ENCODE measurements at regions not wholly inside any gene's neighbourhood (a gene's known extent, or its start where the extent isn't known, plus 50 kb on each side); places are given as distances from the start of the nearest gene placed in this dataset.
A peak's percentile ranks its signal among the peaks of the same experiment; 100 is the strongest.

GRCh38 chr3:43970351-43970750, 271.3 kb upstream of the TOPAZ1 start:
- H3K4me1 ChIP-seq (ENCODE audit: control insufficient read depth in 1 of 2, insufficient read depth in 2 of 2, low read length in 2 of 2): no peaks in the 10 kb centered on the region
- H3K27ac ChIP-seq (ENCODE audit: low read depth in 1 of 2, low read length in 2 of 2): no peak overlapping the region
- no peaks in the 10 kb centered on the region for H3K36me3 ChIP-seq (ENCODE audit: control insufficient read depth in 1 of 2, insufficient read depth in 2 of 2, low read length in 1 of 2)
- H3K4me3 ChIP-seq (ENCODE audit: low read length in 2 of 2): no peak overlapping the region
- H3K9me3 ChIP-seq (ENCODE audit: control insufficient read depth, low read length): no peaks in the 10 kb centered on the region
- intact Hi-C loops (cut with DNase I): no loop called here
- DNase-seq (no peak), ATAC-seq (ENCODE audit: low FRiP score) (no peak)
- no peaks in the 10 kb centered on the region for H3K27me3 ChIP-seq (ENCODE audit: control insufficient read depth in 1 of 2, insufficient read depth in 2 of 2, low read length in 1 of 2)
- 86 to 90% methylated on average over 8 of the region's 8 CpGs for WGBS, 2 donors

DNA sequence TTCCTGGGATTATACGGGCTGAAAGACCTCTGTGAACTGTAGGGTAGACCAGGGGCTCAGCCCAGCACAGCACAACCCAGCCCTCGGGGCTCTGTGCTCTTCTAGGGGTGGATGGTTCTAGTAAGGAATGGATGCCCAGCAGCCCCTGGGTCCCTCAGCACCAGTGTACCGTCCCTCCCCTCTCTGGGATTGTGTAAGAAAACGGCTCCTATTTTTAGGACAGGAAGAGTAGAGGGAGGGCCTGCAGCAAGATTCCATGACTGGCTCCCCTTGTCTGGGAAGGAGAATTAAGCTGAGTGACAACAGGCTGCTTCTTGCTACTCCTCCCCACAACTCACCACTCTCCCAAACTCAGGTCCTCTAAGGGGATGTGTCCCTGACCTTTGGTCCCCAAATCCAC, 270.8 kb upstream of the TOPAZ1 start:
- Histone ChIP-seq H3K27me3 (ENCODE audit: control insufficient read depth in 1 of 2, insufficient read depth in 2 of 2, low read length in 1 of 2) (no peaks in the 10 kb centered on the region), H3K36me3 (ENCODE audit: control insufficient read depth in 1 of 2, insufficient read depth in 2 of 2, low read length in 1 of 2) (no peaks in the 10 kb centered on the region), H3K27ac (ENCODE audit: low read depth in 1 of 2, low read length in 2 of 2) (no peak overlapping the region), H3K4me3 (ENCODE audit: low read length in 2 of 2) (no peak overlapping the region), H3K4me1 (ENCODE audit: control insufficient read depth in 1 of 2, insufficient read depth in 2 of 2, low read length in 2 of 2) (no peaks in the 10 kb centered on the region), H3K9me3 (ENCODE audit: control insufficient read depth, low read length) (peaks cover 2% of the 10 kb centered on the region)
- DNase-seq (no peak), ATAC-seq (ENCODE audit: low FRiP score) (no peak)
- intact Hi-C loops (cut with DNase I): no loop called here
- WGBS, 2 donors: 43 to 49% methylated on average over 4 of the region's 4 CpGs

- DNase-seq: no peak
- intact Hi-C loops (cut with DNase I): no loop called here
- peaks cover 2% of the 10 kb centered on the region for H3K9me3 ChIP-seq (ENCODE audit: control insufficient read depth, low read length)
- no peak for ATAC-seq (ENCODE audit: low FRiP score)
- no peak overlapping the region for H3K27ac ChIP-seq (ENCODE audit: low read depth in 1 of 2, low read length in 2 of 2)
- no peak overlapping the region for H3K4me3 ChIP-seq (ENCODE audit: low read length in 2 of 2)
- H3K27me3 ChIP-seq (ENCODE audit: control insufficient read depth in 1 of 2, insufficient read depth in 2 of 2, low read length in 1 of 2): no peaks in the 10 kb centered on the region
- no peaks in the 10 kb centered on the region for H3K36me3 ChIP-seq (ENCODE audit: control insufficient read depth in 1 of 2, insufficient read depth in 2 of 2, low read length in 1 of 2)
- H3K4me1 ChIP-seq (ENCODE audit: control insufficient read depth in 1 of 2, insufficient read depth in 2 of 2, low read length in 2 of 2): no peaks in the 10 kb centered on the region
Measured at GRCh38 chr3:43971486-43971885, 270.2 kb upstream of the TOPAZ1 start.

DNA sequence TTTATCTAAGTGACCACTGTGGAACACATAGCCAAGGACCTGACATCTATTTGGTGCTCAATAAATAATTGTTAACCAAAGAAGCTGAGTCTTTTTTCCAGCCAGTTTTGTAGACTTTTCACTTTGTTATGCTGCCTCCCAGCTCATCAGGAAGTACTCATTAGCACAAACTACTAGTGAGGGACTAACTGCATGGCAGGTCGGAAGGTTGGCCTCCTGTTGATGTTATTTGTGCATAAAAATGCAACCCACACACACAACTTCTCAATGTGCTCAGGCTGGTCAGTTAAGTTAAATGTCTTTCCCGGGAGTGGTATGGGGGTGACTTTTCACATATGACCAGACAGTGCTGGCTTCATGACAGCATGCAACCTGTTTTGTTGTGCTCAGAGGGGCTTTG, 263.0 kb upstream of the TOPAZ1 start:
- H3K36me3 ChIP-seq (ENCODE audit: control insufficient read depth in 1 of 2, insufficient read depth in 2 of 2, low read length in 1 of 2): no peaks in the 10 kb centered on the region
- no peaks in the 10 kb centered on the region for H3K27me3 ChIP-seq (ENCODE audit: control insufficient read depth in 1 of 2, insufficient read depth in 2 of 2, low read length in 1 of 2)
- 47 to 68% methylated on average over 2 of the region's 2 CpGs for WGBS, 2 donors
- no peak for ATAC-seq (ENCODE audit: low FRiP score)
- no peak for DNase-seq
- intact Hi-C loops (cut with DNase I): no loop called here
- H3K4me1 ChIP-seq (ENCODE audit: control insufficient read depth in 1 of 2, insufficient read depth in 2 of 2, low read length in 2 of 2): no peaks in the 10 kb centered on the region
- no peak overlapping the region for H3K27ac ChIP-seq (ENCODE audit: low read depth in 1 of 2, low read length in 2 of 2)
- peaks cover 2% of the 10 kb centered on the region for H3K9me3 ChIP-seq (ENCODE audit: control insufficient read depth, low read length)
- no peak overlapping the region for H3K4me3 ChIP-seq (ENCODE audit: low read length in 2 of 2)

DNA sequence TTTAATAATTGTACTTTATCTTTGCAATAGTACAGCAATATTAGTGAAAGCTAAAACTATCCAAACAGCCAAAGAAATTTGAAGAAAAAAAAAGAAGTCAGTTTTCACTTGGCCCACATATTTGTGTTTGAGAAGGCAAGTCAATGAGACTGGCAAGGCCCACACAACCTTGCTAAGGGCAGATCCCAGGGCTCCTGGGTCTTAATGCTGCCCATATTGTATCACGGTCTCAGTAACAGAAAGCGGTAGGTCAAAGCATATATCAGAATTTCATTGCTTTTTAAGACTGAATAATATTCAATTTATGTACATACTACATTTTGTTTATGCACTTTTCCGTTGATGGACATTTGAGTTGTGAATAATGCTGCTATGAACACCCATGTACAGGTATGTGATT, 262.0 kb upstream of the TOPAZ1 start:
- intact Hi-C loops (cut with DNase I): no loop called here
- H3K4me1 ChIP-seq (ENCODE audit: control insufficient read depth in 1 of 2, insufficient read depth in 2 of 2, low read length in 2 of 2): no peaks in the 10 kb centered on the region
- H3K4me3 ChIP-seq (ENCODE audit: low read length in 2 of 2): no peak overlapping the region
- WGBS, 2 donors: 89 to 96% methylated on average over 3 of the region's 3 CpGs
- H3K27ac ChIP-seq (ENCODE audit: low read depth in 1 of 2, low read length in 2 of 2): no peak overlapping the region
- no peaks in the 10 kb centered on the region for H3K36me3 ChIP-seq (ENCODE audit: control insufficient read depth in 1 of 2, insufficient read depth in 2 of 2, low read length in 1 of 2)
- H3K9me3 ChIP-seq (ENCODE audit: control insufficient read depth, low read length): peaks cover 2% of the 10 kb centered on the region
- ATAC-seq (ENCODE audit: low FRiP score): no peak
- no peaks in the 10 kb centered on the region for H3K27me3 ChIP-seq (ENCODE audit: control insufficient read depth in 1 of 2, insufficient read depth in 2 of 2, low read length in 1 of 2)
- DNase-seq: no peak

DNA sequence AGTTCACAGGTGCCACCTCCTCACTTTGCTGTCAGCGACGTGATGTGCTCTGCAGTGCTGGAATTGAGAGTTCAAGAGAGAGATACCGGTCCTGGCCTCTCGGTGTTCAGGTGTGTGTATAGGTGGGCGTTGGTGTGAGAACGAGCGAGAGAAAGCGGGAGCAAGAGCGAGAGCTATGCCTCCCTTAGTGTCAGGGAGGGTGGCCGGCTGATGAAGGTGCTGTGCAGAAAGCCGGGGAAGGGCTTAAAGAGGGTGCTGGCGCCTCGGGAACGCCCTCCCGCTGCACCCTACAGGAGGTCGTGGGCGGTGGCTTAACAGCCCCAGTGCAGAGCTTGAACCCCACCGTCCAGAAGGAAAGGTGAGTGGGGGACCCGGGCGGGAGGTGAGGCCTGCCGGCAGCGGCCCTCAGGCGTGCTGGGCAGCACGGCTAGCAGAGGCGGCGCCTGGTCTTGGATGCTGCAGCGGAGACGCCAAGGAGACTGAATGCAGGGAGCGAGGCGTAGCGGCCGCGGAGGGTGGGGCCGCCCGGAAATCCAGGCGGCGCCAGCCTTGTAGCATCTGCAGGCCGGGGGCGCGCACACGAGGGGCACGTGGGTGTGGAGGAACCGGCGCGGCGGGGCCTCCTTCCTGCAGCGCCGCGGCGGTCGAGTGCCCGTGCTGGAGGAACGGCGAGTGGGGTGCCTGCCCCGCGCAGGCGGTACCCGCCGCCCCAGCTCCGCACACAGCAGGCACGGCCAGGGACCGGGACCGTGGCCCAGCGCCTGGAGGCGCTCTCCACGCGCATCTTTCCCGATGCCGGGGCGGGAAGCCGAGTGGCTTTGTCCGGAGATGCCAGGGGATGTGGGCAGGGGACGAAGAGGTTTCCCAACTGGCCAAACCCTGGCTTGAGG, 246.8 kb upstream of the TOPAZ1 start:
- no peaks in the 10 kb centered on the region for H3K27me3 ChIP-seq (ENCODE audit: control insufficient read depth in 1 of 2, insufficient read depth in 2 of 2, low read length in 1 of 2)

DNA sequence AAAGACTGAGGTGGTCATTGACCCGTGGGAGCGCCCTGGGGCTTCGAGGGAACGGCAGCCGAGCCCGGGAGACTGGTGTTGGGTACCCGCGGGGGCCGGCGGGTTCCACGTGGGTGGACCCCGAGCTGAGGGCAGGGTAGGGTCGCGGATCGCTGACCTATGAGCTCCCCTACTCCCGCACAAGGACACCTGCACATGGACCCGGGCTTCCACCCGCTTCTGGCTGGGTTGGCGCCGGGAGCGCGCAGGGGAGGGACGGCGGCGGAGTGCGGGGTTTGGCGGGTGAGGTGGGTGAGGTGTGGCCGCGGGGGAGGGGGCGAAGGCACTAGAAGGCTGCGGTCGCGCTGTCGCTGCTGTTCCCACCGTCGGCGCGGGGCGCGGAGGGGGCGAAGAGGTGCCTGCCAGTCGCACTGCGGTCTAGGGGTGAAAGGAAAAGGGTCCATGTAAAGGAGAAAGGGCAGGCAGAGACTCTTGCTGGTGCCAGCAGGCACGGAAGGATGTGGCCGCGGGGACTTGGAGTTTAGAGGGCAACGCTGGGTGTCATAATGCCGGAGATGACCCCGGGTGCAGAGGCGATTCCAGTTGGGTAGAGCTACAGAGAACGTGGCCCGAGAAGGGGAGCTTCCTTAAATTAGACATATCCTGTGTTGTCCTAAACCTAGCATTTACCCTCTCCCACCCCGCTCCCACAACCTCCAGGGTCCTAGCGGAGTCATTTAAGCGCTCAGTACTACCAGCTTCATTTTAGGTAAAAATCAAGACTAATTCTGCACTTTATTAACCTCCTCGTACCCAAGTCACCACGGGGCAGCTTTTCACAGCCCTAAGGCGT, 245.9 kb upstream of the TOPAZ1 start:
- 2% methylated on average over 57 to 58 of the region's 58 CpGs for WGBS, 2 donors
- Histone ChIP-seq H3K27ac (ENCODE audit: low read depth in 1 of 2, low read length in 2 of 2) (no peak overlapping the region), H3K4me3 (ENCODE audit: low read length in 2 of 2) (peak overlapping the region in 1 of 2 donors; percentile 22), H3K4me1 (ENCODE audit: control insufficient read depth in 1 of 2, insufficient read depth in 2 of 2, low read length in 2 of 2) (no peaks in the 10 kb centered on the region), H3K36me3 (ENCODE audit: control insufficient read depth in 1 of 2, insufficient read depth in 2 of 2, low read length in 1 of 2) (no peaks in the 10 kb centered on the region), H3K27me3 (ENCODE audit: control insufficient read depth in 1 of 2, insufficient read depth in 2 of 2, low read length in 1 of 2) (no peaks in the 10 kb centered on the region), H3K9me3 (ENCODE audit: control insufficient read depth, low read length) (peaks cover 2% of the 10 kb centered on the region)
- intact Hi-C loops (cut with DNase I): loop anchor here in 1 of 2 donors (5.0 kb wide), 1 partner anchor 72 kb away; no protein-coding TSS in a partner anchor
- peak; percentile 38 for ATAC-seq (ENCODE audit: low FRiP score)
- peak in 1 of 2 donors; percentile 74 for DNase-seq

More for the DNA sequence above, 246.8 kb upstream of the TOPAZ1 start:
- no peak for DNase-seq
- H3K4me3 ChIP-seq (ENCODE audit: low read length in 2 of 2): peak overlapping the region in 1 of 2 donors; percentile 22
- no peaks in the 10 kb centered on the region for H3K36me3 ChIP-seq (ENCODE audit: control insufficient read depth in 1 of 2, insufficient read depth in 2 of 2, low read length in 1 of 2)
- intact Hi-C loops (cut with DNase I): loop anchor here in 1 of 2 donors (5.0 kb wide), 1 partner anchor 72 kb away; no protein-coding TSS in a partner anchor
- no peaks in the 10 kb centered on the region for H3K4me1 ChIP-seq (ENCODE audit: control insufficient read depth in 1 of 2, insufficient read depth in 2 of 2, low read length in 2 of 2)
- ATAC-seq (ENCODE audit: low FRiP score): no peak
- peaks cover 3% of the 10 kb centered on the region for H3K9me3 ChIP-seq (ENCODE audit: control insufficient read depth, low read length)
- WGBS, 2 donors: 6 to 8% methylated on average over 70 to 73 of the region's 73 CpGs
- no peak overlapping the region for H3K27ac ChIP-seq (ENCODE audit: low read depth in 1 of 2, low read length in 2 of 2)

GRCh38 chr3:43996379-43997301, 245.0 kb upstream of the TOPAZ1 start:
- ATAC-seq (ENCODE audit: low FRiP score) (peak; percentile 17), DNase-seq (peak in 1 of 2 donors; percentile 79)
- H3K27ac ChIP-seq (ENCODE audit: low read depth in 1 of 2, low read length in 2 of 2): no peak overlapping the region
- H3K9me3 ChIP-seq (ENCODE audit: control insufficient read depth, low read length): no peaks in the 10 kb centered on the region
- H3K36me3 ChIP-seq (ENCODE audit: control insufficient read depth in 1 of 2, insufficient read depth in 2 of 2, low read length in 1 of 2): no peaks in the 10 kb centered on the region
- intact Hi-C loops (cut with DNase I): loop anchor here in 1 of 2 donors (5.0 kb wide), 1 partner anchor 71 kb away; no protein-coding TSS in a partner anchor
- H3K4me3 ChIP-seq (ENCODE audit: low read length in 2 of 2): no peak overlapping the region
- 1% methylated on average over 70 to 71 of the region's 71 CpGs for WGBS, 2 donors
- no peaks in the 10 kb centered on the region for H3K4me1 ChIP-seq (ENCODE audit: control insufficient read depth in 1 of 2, insufficient read depth in 2 of 2, low read length in 2 of 2)
- no peaks in the 10 kb centered on the region for H3K27me3 ChIP-seq (ENCODE audit: control insufficient read depth in 1 of 2, insufficient read depth in 2 of 2, low read length in 1 of 2)
